HepG2 (cell line): ENCODE measurements at regions not wholly inside any gene's neighbourhood (a gene's known extent, or its start where the extent isn't known, plus 50 kb on each side); places are given as distances from the start of the nearest gene placed in this dataset.

ENCODE experiments used
- ATAC-seq: fragments of 200-7000 bp; cut with Tn5 transposase; 3 replicates; pipeline ENCODE4 v1.9.1; 2020; ENCODE audit warnings: mild to moderate bottlenecking, moderate library complexity
- BruUV-seq: library from RNA; stranded (reverse); fragments of 400-500 nt; replicated peaks from 2 replicates; lab custom pipeline; 2021; lab: Mats Ljungman, UMichigan
- CTCF ChIA-PET: fragments of 300-600 bp; formaldehyde crosslinking; extraction: SDS; loops from one replicate; lab custom pipeline; 2021; ENCODE audit warnings: low total read pairs, inconsistent platforms, low intra/inter-chr PET ratio; lab: Yijun Ruan, JAX
- POLR2A ChIA-PET: fragments of 350-600 bp; sonication (Branson Sonifier 250); formaldehyde crosslinking; loops from one replicate; lab custom pipeline; 2020; ENCODE audit warnings: antibody characterized with exemption, inconsistent platforms; lab: Yijun Ruan, JAX
- DNase-seq: peaks from one replicate; pipeline ENCODE4 v3.0.0-alpha.2; 2015; ENCODE audit warnings: low spot score
- FAIRE-seq: peaks from 3 replicates; lab custom pipeline; 2011; peaks lifted over from hg19 to GRCh38; lab: Jason Lieb, UNC
- H2AFZ ChIP-seq: one replicate; pipeline ENCODE4 v1.6.1; 2011; ENCODE audit warnings: low read length, inconsistent platforms
- H3K27ac ChIP-seq: fragments of 300-600 bp; 3 replicates; pipeline ENCODE4 v1.8.0; 2011; ENCODE audit warnings: mixed run types, mild to moderate bottlenecking, mixed read lengths, low read length, inconsistent platforms; ENCODE audit not compliant: insufficient read depth; ENCODE audit errors: extremely low read length
- H3K27me3 ChIP-seq, 2 experiments: fragments of 200-600 bp in 1 of 2; 2 replicates in 1 of 2; 3 replicates in 1 of 2; pipeline versions ENCODE4 v1.6.0 to v1.8.0; 2011; ENCODE audit warnings: low read length in 2 of 2, mild to moderate bottlenecking in 2 of 2, moderate library complexity in 2 of 2, inconsistent platforms in 1 of 2; ENCODE audit not compliant: insufficient read depth in 2 of 2, control insufficient read depth in 1 of 2
- H3K36me3 ChIP-seq, 2 experiments: fragments of 200-600 bp in 1 of 2; replicated peaks in 1 of 2; 2 replicates in 1 of 2; 3 replicates in 1 of 2; pipeline versions ENCODE4 v1.5.1 to v1.8.0; 2011; ENCODE audit warnings: low read length in 2 of 2, inconsistent platforms in 1 of 2; ENCODE audit not compliant: insufficient read depth in 2 of 2, control insufficient read depth in 1 of 2
- H3K4me1 ChIP-seq: 2 replicates; pipeline ENCODE4 v1.5.1; 2012; ENCODE audit warnings: low read length, inconsistent platforms; ENCODE audit not compliant: insufficient read depth
- H3K4me2 ChIP-seq: 2 replicates; pipeline ENCODE4 v1.6.0; 2011; ENCODE audit warnings: low read depth, low read length, inconsistent platforms
- H3K4me3 ChIP-seq, 3 experiments: fragments of 200-600 bp in 1 of 3; sonication (generic), shearing (Covaris generic) in 1 of 3; replicated peaks in 1 of 3; 2 replicates each; pipeline ENCODE4 v1.5.1; 2011 to 2016; ENCODE audit warnings: low read length in 3 of 3, inconsistent platforms in 2 of 3, low read depth in 2 of 3, mild to moderate bottlenecking in 2 of 3, control low read depth in 1 of 3, mixed read lengths in 1 of 3; ENCODE audit not compliant: insufficient read depth in 1 of 3
- H3K79me2 ChIP-seq: one replicate; pipeline ENCODE4 v1.6.1; 2011; ENCODE audit warnings: low read length, inconsistent platforms; ENCODE audit not compliant: insufficient read depth
- H3K9ac ChIP-seq: 2 replicates; pipeline ENCODE4 v1.6.0; 2011; ENCODE audit warnings: mild to moderate bottlenecking, low read depth, low read length, inconsistent platforms; ENCODE audit not compliant: insufficient read depth
- H3K9me3 ChIP-seq: 2 replicates; pipeline ENCODE4 v1.5.1; 2012; ENCODE audit warnings: mild to moderate bottlenecking, low read length
- H4K20me1 ChIP-seq: 2 replicates; pipeline ENCODE4 v1.6.0; 2011; ENCODE audit warnings: inconsistent platforms, mild to moderate bottlenecking, low read length, moderate library complexity; ENCODE audit not compliant: insufficient read depth
- ARHGAP35 ChIP-seq: sonication (generic); formaldehyde crosslinking; IDR thresholded peaks from 2 replicates; pipeline ENCODE4 v1.9.0; 2022; ENCODE audit warnings: mild to moderate bottlenecking, inconsistent platforms, moderate library complexity, missing genetic modification reagents, borderline replicate concordance
- MED13 ChIP-seq: sonication (generic); formaldehyde crosslinking; IDR thresholded peaks from 2 replicates; pipeline ENCODE4 v1.5.0; 2020; ENCODE audit warnings: missing genetic modification reagents
- NKX3-1 ChIP-seq: sonication (generic); formaldehyde crosslinking; IDR thresholded peaks from 2 replicates; pipeline ENCODE4 v1.5.0; 2020; ENCODE audit warnings: missing genetic modification reagents
- PHF21A ChIP-seq: sonication (generic); formaldehyde crosslinking; IDR thresholded peaks from 2 replicates; pipeline ENCODE4 v1.5.0; 2020; ENCODE audit warnings: mild to moderate bottlenecking, missing genetic modification reagents
- RCOR2 ChIP-seq: IDR thresholded peaks from 2 replicates; pipeline ENCODE4 v1.6.1; 2016; ENCODE audit warnings: missing biosample characterization, missing genetic modification reagents
- SIX4 ChIP-seq: sonication (generic); formaldehyde crosslinking; IDR thresholded peaks from 2 replicates; pipeline ENCODE4 v1.4.0; 2020; ENCODE audit warnings: missing genetic modification reagents
- SMAD3 ChIP-seq: sonication (generic); formaldehyde crosslinking; IDR thresholded peaks from 2 replicates; pipeline ENCODE4 v1.4.0; 2020; ENCODE audit warnings: missing genetic modification reagents
- SOX13 ChIP-seq, 3 experiments: fragments of 450-650 bp in 1 of 3; sonication (generic) in 1 of 3; formaldehyde crosslinking in 1 of 3; IDR thresholded peaks in 2 of 3; conservative IDR thresholded peaks in 1 of 3; 2 replicates each; pipeline versions ENCODE4 v1.5.0 to v1.6.1; 2016 to 2020; ENCODE audit warnings: antibody characterized with exemption in 1 of 3, mild to moderate bottlenecking in 1 of 3, missing compliant biosample characterization in 1 of 3, missing genetic modification reagents in 1 of 3, moderate library complexity in 1 of 3
- ZNF121 ChIP-seq: sonication (generic); formaldehyde crosslinking; IDR thresholded peaks from 2 replicates; pipeline ENCODE4 v1.5.0; 2020; ENCODE audit warnings: mild to moderate bottlenecking, missing genetic modification reagents
- ZNF296 ChIP-seq: sonication (generic); formaldehyde crosslinking; conservative IDR thresholded peaks from 2 replicates; pipeline ENCODE4 v1.5.0; 2020; ENCODE audit warnings: mild to moderate bottlenecking, missing genetic modification reagents
- ZNF740 ChIP-seq: sonication (generic); formaldehyde crosslinking; IDR thresholded peaks from 2 replicates; pipeline ENCODE4 v1.4.0; 2020; ENCODE audit warnings: missing genetic modification reagents
- ZNF891 ChIP-seq: sonication (generic); formaldehyde crosslinking; IDR thresholded peaks from 2 replicates; pipeline ENCODE4 v1.5.0; 2020; ENCODE audit warnings: mild to moderate bottlenecking, missing genetic modification reagents
- WGBS: methylation state at CpG from one replicate; pipeline ENCODE4 v1.1.6; 2017; ENCODE audit warnings: low lambda C conversion rate; 5-methylcytosine and 5-hydroxymethylcytosine counted together
- in situ Hi-C: cut with HindIII; loops from 2 replicates; pipeline ENCODE4 v1.10.0; 2017; ENCODE audit warnings: low pct_unique_long_range_greater_than_20kb; ENCODE audit not compliant: extremely low pct_ligation_motif_present
- intact Hi-C: fragments of 100-400 bp; cut with micrococcal nuclease; formaldehyde crosslinking; loops from one replicate; pipeline ENCODE4 v1.10.0; 2022; ENCODE audit not compliant: unreplicated experiment
- TF ChIP-seq, protein P1 (sequence below): sonication (generic); formaldehyde crosslinking; IDR thresholded peaks from 2 replicates; pipeline ENCODE4 v1.5.0; 2020; ENCODE audit warnings: missing genetic modification reagents, mild to moderate bottlenecking, borderline replicate concordance

DNA sequence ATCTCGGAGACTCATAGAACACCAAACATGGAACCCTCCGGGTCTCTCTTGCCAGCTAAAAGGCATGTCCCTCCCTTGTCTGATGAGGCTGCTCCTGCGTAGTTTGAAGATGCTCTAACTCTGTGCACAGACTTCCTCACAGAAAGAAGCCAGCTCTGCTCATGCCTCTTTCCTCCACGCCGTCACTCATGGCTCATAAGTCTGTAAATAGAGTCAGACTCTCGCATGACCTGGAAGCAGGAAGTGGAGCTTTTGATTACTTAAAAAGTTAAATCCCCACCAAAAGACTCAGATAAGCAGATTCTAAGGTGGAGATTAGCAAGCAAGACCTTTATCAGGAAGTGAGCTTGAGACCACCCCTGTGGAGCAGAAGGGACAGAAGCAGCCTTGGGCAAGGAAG, 171.6 kb downstream of the TRIM33 start:
- Histone ChIP-seq H3K4me2 (no peak overlapping the region), H3K79me2 (no peaks in the 10 kb centered on the region), H3K4me3 (no peak overlapping the region), H3K9me3 (no peaks in the 10 kb centered on the region), H2AFZ (no peak overlapping the region), H3K9ac (no peak overlapping the region), H4K20me1 (no peaks in the 10 kb centered on the region), H3K36me3 (no peaks in the 10 kb centered on the region), H3K27ac (no peak overlapping the region), H3K27me3 (peaks cover 0 to 6% of the 10 kb centered on the region in 2 experiments; a peak in 1 of 5 replicates), H3K4me1 (peaks cover 14% of the 10 kb centered on the region)
- intact Hi-C loops (no loop called here), in situ Hi-C loops (no loop called here)
- POLR2A ChIA-PET, result no interaction called here
- WGBS, result 18% methylated on average over 4 of the region's 6 CpGs
- BruUV-seq, result no TSS peak
- FAIRE-seq (no peak), ATAC-seq (no peak), DNase-seq (no peak)
- CTCF ChIA-PET, result no interaction called here
- no peak for TF ChIP-seq ZNF891 (CRISPR knock-in tag)
- TF ChIP-seq PHF21A (CRISPR knock-in tag), result no peak
- no peak for TF ChIP-seq MED13 (CRISPR knock-in tag)
- no peak for TF ChIP-seq ZNF740 (CRISPR knock-in tag)
- no peak for TF ChIP-seq RCOR2

GRCh38 chr1:114338191-114338890, 172.7 kb downstream of the TRIM33 start:
- in situ Hi-C loops (no loop called here), intact Hi-C loops (no loop called here)
- Histone ChIP-seq H3K4me2 (no peak overlapping the region), H3K9me3 (no peaks in the 10 kb centered on the region), H2AFZ (no peak overlapping the region), H3K79me2 (no peaks in the 10 kb centered on the region), H3K9ac (no peak overlapping the region), H3K36me3 (no peaks in the 10 kb centered on the region), H3K4me3 (no peak overlapping the region), H3K4me1 (peaks cover 14% of the 10 kb centered on the region), H3K27me3 (peaks cover 0 to 6% of the 10 kb centered on the region in 2 experiments; a peak in 1 of 5 replicates), H3K27ac (no peak overlapping the region), H4K20me1 (no peaks in the 10 kb centered on the region)
- no peak for DNase-seq
- no TSS peak for BruUV-seq
- no peak for ATAC-seq
- ChIA-PET POLR2A (no interaction called here), CTCF (no interaction called here)
- 46% methylated on average over 10 of the region's 11 CpGs for WGBS
- FAIRE-seq, result no peak
- TF ChIP-seq ARHGAP35 (CRISPR knock-in tag), result no peak
- TF ChIP-seq SIX4 (CRISPR knock-in tag), result no peak
- TF ChIP-seq NKX3-1 (CRISPR knock-in tag), result no peak
- TF ChIP-seq ZNF296 (CRISPR knock-in tag), result no peak
- no peak for TF ChIP-seq SMAD3 (CRISPR knock-in tag)
- TF ChIP-seq, protein P1, sequence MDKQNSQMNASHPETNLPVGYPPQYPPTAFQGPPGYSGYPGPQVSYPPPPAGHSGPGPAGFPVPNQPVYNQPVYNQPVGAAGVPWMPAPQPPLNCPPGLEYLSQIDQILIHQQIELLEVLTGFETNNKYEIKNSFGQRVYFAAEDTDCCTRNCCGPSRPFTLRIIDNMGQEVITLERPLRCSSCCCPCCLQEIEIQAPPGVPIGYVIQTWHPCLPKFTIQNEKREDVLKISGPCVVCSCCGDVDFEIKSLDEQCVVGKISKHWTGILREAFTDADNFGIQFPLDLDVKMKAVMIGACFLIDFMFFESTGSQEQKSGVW (CRISPR knock-in tag), result no peak
- no peak for TF ChIP-seq SOX13 (IDR thresholded peaks at IDR 0.05)
- TF ChIP-seq SOX13 (CRISPR knock-in tag; conservative IDR thresholded peaks at IDR 0.05 in 1 of 2, IDR thresholded peaks at IDR 0.05 in 1 of 2), result no peak
- no peak for TF ChIP-seq ZNF121 (CRISPR knock-in tag)
